GM11168 (cell line): ENCODE measurements at regions not wholly inside any gene's neighbourhood (a gene's known extent, or its start where the extent isn't known, plus 50 kb on each side); places are given as distances from the start of the nearest gene placed in this dataset.

Experiments
- in situ Hi-C: fragments of 300-500 bp; cut with MboI; formaldehyde crosslinking; loops from one replicate; pipeline ENCODE4 v1.12.0; 2022; ENCODE audit warnings: low sequenced_read_pairs; ENCODE audit not compliant: unreplicated experiment

DNA sequence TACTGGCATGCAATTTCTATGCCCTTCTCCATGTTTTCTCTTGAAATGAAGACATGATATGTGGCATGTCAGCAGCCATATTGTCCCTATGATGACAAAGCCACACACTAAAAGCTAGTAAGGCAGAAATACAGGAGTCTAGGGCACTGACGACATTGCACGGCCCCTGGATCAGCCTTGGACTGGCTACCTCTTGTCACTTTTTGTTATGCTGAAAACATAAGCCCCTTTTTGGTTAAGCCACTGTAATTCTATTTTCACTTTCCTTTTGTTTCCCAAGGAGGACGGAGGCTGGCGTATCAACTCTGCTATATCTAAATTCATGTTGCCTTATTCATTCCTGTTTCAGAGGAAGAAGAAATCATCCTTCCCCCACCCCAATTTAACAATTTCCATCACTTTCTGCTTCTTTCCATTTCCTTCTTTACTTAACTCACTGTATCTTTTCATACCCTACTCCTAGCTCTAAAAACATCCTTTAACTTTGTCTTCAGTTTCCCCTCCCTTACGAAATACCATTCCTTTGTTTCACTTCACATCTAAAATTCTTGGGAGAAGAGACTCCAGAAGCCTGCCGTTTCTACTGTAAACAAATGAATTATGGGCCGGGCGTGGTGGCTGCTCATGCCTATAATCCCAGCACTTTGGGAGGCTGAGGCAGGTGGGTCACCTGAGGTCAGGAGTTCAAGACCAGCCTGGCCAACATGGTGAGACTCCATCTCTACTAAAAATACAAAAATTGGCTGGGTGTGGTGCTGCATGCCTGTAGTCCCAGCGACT is 364.1 kb downstream of the PCNX1 start:
- in situ Hi-C loops = no loop called here

- in situ Hi-C loops = no loop called here
Measured at GRCh38 chr14:71273366-71273765, 366.1 kb downstream of the PCNX1 start.

DNA sequence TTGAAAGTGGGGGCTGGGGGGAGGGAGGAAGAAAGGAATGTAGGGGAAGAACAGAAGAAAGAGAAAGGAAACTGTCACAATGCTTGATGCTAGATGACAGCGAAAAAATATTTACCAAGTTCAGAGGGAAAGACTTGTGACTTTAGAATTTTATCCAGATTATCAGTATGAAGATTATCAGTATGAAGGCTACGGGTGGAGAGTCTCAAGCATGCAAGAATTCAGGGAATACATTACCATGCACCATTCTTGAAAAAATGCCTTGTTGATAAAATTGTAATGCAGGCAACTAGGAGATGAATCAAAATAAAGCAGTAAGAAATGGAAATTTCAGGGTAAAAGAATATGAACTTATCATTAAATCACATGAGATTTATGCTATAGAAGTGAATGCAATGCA is 376.8 kb downstream of the PCNX1 start:
- in situ Hi-C loops = no loop called here

DNA sequence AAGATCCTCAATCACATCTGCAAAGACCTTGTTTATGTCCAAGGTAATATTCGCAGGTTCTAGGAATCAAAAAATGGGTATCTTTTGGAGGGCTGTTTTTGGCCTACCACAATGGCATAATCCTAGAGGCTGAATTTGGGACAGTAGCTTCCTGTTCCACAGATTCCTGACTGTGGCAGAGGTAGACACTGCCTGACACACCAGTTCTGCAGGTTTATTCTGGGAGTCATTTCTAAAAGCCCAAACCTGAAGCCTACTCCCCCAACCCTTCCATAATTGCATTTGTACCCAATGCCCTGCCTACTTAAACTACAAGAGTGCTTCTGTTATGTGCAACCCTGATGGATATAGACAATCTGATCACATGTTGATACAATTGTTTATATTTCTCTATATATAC is 378.9 kb downstream of the PCNX1 start:
- in situ Hi-C loops = no loop called here

GRCh38 chr14:71287567-71287966 is 380.3 kb downstream of the PCNX1 start:
- in situ Hi-C loops = no loop called here

DNA sequence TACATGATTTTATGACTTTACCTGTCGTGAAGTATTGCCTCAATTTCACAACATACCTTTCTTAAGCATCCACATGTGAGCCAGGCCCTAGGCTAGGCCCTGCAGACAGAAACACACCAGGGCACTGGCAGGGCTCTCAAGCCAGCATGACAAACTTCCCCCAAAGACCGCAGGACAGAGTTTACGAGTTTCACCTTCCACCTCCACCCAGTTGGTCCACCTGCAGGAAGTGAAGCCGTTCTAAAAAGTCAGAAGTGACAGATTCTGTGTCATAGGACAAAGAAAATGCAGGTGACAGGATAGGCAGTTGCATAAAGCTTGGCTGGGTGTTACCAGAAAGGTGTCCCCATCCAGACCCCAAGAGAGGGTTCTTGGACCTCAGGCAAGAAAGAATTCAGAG is 382.3 kb downstream of the PCNX1 start:
- in situ Hi-C loops = no loop called here

DNA sequence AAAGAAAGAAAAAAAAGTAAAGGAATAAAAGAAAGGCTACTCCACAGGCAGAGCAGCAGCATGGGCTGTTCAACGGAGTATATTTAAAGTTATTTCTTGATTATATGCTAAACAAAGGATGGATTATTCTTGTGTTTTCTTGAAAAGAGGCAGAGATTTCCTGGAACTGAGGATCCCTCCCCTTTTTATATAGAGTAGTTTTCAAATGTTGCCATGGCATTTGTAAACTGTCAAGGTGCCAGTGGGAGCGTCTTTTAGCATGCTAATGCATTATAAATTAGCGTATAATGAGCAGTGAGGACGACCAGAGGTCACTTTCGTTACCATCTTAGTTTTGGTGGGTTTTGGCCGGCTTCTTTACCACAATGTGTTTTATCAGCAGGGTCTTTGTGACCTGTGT is 383.0 kb downstream of the PCNX1 start:
- in situ Hi-C loops = no loop called here

GRCh38 chr14:71290960-71291466 is 383.8 kb downstream of the PCNX1 start:
- in situ Hi-C loops = no loop called here

DNA sequence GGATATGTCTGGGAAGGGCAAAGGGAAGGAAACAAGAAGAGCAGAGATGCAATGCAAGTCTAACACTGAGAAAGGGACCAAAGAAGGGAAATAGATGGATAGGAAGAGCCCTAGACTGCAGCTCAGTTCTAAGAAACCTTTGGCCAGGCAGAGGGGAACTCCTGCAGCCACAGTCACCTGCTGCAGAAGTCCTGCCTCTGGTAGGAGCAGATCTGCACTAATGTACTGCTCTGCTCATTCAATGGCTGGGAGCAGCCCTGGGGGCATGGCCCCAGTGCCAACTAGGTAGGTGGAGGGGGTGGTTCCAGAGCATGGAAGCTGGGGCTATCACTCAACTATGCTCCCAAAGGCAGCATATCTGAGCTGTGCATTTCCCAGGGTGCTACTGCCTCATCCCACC is 388.9 kb downstream of the PCNX1 start:
- in situ Hi-C loops = no loop called here

DNA sequence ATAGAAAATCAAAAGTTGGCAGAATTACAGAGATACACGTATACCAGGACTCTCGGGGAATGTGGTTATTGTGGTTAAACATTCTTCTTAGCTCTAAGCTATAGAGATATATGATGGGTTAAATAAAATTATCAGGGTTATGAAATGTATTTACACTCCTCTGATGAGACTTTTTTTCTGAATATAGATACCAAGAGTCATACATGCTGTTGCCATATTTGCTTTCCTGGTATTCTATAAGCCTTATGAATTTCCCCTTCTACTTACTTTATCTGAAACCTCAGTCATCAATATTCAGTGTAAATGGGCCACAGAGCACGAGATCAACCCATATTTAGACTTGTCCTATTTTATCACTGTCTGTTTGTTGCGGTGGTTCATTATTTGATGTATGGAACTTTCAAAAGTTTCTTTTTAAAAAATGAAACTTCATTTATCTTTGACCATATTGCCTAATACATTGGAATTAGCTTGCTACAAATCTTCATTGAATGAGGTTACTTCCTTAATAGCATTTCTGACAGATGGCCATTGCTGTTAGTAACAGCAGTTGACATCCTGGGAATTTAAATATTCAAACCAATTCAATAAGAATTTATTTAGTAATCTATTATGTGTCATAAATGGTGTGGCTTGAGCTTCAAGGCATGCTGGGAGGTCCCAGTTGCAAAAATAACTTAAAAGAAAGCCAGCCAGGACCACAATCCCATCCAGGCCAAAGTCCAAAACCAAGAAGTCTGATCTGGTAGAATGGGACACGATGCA is 393.5 kb downstream of the PCNX1 start:
- in situ Hi-C loops = loop anchor here (10.0 kb wide), 1 partner anchor 156 kb away; no protein-coding TSS in a partner anchor

GRCh38 chr14:71301611-71302010 is 394.4 kb downstream of the PCNX1 start:
- in situ Hi-C loops = loop anchor here (10.0 kb wide), 1 partner anchor 157 kb away; no protein-coding TSS in a partner anchor

- in situ Hi-C loops = loop anchor here (10.0 kb wide), 1 partner anchor 160 kb away; no protein-coding TSS in a partner anchor
Measured at GRCh38 chr14:71304690-71305089, 397.4 kb downstream of the PCNX1 start.

DNA sequence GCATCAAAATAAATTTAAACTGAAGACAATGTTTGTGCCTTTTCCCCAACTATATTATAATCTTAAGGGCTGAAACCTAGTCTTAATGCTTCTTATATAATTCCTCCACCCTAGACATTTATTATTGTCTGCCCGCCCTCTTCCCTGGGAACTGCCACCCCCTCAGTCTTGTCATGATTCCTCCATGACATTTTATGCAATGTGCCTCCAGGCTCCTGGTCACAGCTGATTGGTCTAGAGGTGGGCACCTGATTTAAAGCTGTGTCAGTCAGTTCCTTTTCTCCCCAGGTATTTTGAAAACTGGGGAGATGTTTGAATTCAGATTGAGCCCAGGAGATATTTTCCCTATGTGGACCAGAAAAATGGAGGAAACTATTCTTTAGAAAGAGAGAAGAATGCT is 401.4 kb downstream of the PCNX1 start:
- in situ Hi-C loops = loop anchor here (10.0 kb wide), 1 partner anchor 164 kb away; no protein-coding TSS in a partner anchor

DNA sequence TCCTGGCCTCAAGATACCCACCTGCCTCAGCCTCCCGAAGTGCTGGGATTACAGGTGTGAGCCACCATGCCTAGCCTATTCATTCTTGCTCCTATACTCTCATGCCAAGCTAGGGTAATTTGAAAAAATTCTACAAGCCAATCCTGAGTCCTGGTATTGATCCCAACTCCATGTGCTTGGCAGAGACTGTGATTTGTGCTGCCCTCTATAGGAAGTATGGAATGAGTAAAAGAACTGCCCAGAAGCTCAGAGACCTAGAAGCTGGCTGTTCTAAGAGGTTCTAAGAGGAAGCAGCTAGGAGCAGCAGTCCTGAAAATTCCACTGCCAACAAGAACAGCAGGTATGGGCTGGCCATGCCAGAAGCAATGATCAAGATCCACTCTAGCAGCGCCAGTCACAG is 402.5 kb downstream of the PCNX1 start:
- in situ Hi-C loops = loop anchor here (10.0 kb wide), 2 partner anchors 165 to 455 kb away; no protein-coding TSS in a partner anchor

GRCh38 chr14:71311061-71311460 is 403.8 kb downstream of the PCNX1 start:
- in situ Hi-C loops = loop anchor here (10.0 kb wide), 1 partner anchor 454 kb away; no protein-coding TSS in a partner anchor

- in situ Hi-C loops = loop anchor here (10.0 kb wide), 1 partner anchor 450 kb away; no protein-coding TSS in a partner anchor
Measured at GRCh38 chr14:71314717-71315116, 407.5 kb downstream of the PCNX1 start.

- in situ Hi-C loops = loop anchor here (10.0 kb wide), 1 partner anchor 447 kb away; no protein-coding TSS in a partner anchor
Measured at GRCh38 chr14:71317385-71318096, 410.3 kb downstream of the PCNX1 start.

- in situ Hi-C loops = loop anchor here (10.0 kb wide), 1 partner anchor 447 kb away; no protein-coding TSS in a partner anchor
Measured at GRCh38 chr14:71318097-71318459, 410.8 kb downstream of the PCNX1 start.

DNA sequence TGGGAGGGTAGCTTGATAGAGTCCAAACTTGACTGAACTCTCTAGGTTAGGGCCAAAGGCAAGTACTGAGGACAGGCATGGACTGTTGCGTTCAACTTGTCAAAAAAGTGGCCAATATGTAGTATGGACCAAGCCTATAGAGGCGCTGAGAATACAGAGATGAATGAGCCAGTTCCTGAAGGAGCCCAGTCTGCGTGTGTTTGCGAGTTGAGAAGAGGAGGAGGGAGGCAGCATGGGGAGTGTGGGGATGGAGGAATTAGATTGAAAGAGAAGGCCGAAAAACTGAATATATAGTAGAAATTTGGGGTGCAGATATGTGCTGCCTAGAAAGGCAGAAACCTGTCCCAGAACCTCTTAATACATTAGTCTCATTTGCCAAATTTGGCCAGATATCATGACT is 412.4 kb downstream of the PCNX1 start:
- in situ Hi-C loops = loop anchor here (10.0 kb wide), 1 partner anchor 445 kb away; no protein-coding TSS in a partner anchor

- in situ Hi-C loops = no loop called here
Measured at GRCh38 chr14:71320107-71320733, 413.0 kb downstream of the PCNX1 start, which contains the start of gene SIPA1L1. TSS of gene SIPA1L1 (plus strand) at chr14:71320476.
